Activated CD8-positive, alpha-beta memory T cell treated with anti-CD3 and anti-CD28 coated beads for 1 hour (primary cell): ENCODE measurements at regions not wholly inside any gene's neighbourhood (a gene's known extent, or its start where the extent isn't known, plus 50 kb on each side); places are given as distances from the start of the nearest gene placed in this dataset.

Experiments used
- DNase-seq, 2 donors: peaks; one replicate each; pipeline ENCODE4 v3.0.0-alpha.2; 2020; ENCODE audit warnings: low read depth in 1 of 2; ENCODE audit errors: extremely low read depth in 1 of 2

DNA sequence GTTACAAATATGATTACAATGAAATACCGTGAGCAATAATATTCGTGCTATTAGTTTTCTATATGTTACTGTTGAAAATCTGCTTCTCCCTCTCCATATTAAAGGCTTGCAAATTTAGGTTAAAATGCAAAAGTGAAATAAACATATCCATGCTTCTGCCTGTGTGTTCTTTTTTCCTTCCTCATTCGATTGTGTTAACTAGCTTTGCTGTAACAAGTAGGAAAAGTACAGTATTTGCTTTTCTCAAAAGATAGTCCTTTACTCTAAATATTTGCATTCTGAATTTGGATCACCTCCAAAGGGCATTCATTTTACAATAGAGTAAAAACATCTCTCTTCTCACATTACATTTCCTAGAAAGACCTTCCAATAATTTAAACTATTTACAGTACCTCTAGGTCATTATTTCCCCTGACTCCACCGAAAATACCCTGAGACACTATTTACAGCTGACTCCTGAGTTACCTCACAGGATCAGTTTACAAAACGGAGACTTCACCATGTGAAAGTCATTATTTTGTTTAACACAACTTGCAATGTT lies 835.0 kb upstream of the FANCL start:
- no peak for DNase-seq

DNA sequence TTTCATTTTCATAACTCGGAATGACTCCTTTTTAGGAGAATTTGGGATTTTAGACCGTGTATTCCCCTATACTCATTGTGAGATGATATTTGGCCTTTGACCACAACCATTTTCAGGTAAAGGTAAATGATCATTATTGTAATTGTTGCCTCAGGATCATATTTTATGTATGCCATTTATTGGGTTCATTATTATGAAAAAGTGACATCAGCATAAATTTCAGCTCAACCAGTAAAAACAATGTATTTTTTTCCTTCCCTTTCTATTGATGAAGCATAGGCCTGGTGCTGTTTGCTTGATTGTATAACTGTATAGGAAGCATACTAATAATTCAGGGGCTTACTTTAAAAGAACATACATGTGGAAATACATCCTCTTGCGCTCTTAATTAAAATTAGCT lies 832.9 kb upstream of the FANCL start:
- DNase-seq, result no peak

DNA sequence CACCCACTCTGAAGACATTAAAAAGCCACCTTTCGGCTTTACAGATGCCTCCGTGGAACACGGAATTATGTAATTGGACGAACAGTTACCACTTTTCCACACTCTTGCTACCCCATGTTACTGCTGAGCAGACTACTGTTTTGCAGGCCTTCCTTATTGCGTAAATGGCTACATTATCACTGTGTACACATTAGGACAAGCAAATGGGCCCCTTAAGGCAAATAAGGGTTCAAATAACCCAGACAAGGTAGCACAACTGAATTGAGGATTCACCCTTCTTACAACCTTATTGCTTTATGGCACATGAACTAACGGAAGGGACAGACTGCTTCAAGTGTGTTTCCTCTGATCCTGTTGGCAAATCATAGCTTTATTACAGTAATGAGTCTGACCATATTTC lies 832.2 kb upstream of the FANCL start:
- no peak for DNase-seq

DNA sequence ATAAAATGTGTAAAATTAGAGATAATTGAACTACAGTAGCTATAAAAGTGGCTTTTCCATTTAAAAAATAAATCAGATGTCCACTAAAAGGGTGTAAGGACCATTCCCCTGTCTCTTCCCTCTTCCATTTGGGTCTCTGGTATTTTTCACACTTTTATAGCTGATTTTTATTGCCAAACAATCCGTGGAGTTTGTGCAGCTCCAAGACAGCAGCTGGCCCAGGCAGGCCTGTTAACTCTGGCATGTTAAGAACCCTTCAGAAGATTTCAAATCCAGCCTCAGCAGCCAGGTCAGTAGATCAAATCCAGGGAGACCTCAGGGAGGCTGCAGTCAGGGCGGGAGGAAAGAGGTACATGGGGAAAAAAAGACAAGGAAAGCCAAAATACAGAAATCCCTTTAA lies 827.1 kb upstream of the FANCL start:
- DNase-seq, result no peak

DNA sequence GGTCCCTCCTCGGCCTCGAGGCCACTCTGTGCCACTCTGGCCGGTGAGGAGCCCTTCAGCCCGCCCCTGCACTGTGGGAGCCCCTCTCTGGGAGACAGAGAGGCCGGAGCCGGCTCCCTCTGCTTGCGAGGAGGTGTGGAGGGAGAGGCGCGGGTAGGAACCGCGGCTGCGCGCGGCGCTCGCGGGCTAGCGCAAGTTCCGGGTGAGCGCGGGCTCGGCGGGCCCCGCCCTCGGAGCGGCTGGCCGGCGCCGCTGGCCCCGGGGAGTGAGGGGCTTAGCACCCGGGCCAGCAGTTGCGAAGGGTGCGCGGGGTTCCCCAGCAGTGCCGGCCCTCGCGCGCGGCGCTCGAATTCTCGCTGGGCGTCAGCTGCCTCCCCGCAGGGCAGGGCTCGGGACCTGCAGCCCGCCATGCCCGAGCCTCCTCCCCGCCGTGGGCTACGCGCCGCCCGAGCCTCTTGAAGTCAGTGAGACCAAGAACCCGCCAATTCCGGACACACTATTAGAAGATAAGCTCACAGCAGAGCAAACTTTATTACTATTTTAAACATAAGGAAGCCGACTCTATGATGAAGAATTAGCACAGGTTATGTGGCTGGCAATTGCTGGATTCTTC lies 825.8 kb upstream of the FANCL start:
- DNase-seq, result no peak

DNA sequence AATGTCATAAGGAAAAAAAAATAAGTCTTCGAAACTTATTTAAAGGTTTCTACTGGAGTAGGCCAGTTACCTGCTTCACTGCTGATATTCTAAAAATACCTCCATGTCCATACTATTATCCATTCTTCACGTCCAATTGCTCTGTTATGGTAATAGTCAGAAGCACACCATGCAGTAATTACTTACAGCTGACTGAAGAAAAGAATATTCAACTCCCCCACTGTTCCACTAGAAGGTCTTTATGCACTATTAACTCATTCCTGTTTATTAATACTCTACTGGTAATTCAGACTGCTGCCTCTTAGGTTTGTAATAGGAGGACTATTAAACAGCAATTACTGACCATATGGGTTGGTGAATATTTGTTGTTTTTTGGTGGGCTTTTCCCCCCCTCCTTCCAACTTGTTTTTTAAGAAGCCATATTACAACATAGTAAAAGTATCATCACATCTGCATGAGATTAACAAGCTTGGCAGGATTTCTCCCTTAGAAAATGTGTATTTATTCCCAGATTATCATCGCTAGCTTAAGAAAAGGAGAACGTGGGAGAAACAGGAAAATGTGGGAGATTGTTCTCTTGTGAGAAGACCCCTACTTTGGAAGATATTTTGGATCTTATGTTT lies 806.4 kb upstream of the FANCL start:
- DNase-seq, result no peak

DNA sequence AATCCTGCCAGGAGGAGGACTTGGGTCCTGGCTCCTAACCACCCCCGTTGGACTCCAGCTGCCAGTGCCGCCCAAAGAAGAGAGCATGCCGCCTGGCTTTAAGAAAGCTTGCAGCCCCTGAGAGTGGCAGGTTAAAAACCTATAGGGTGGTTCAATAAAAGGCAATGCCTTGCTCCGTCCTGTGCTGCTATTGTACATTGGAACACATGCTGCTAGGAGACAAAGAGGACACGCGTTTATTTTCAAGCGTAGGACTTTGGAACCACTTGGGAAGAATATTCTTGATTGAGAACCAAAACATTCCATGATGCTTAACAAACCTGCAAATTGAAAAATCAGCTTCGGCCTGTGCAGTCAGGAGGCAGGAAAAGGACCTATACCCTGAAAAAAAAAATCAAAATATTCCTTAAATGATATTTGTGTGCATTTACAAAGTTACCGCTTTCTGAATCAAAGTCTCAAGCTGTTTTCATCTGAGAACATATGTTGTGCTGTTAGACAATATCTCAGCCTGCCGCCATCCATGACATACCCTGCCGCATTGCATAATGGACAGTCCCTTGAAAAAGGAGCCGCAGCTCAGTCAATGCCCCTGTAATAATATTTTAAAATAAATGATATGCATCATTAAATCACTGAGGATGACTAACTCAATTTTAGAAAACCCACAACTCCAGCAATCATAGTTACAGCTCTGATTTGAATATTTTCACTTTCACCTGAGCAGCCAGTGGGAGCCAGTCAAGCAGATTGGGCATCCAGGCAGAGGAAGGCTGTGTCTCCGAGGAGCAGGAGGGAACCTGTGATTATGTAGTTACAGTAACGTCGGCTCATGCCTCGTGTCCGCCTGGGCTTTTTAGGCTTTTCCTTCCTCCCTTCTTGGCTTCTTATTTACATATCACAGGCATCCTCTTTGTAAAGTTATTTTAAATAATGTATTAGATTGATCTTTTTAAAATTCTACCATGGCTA lies 805.6 kb upstream of the FANCL start:
- DNase-seq, result no peak

DNA sequence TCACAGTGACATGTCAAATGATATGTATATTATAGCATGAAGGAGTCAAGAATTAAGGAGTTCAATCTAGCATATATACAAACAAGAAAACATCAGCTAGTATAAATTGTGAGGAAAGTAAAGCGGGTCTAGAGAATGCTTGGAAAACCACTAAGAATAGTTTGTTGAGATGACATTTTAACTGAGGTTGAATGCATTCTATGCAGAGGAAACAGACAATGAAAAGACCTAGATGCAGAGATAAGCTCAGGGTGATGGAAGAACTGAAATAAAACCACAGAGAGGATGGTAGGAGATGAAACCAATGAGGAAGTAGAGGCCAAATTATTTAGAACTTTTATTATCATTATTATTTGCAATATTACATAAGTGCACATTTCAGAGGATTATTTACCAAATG lies 803.6 kb upstream of the FANCL start:
- DNase-seq, result no peak

DNA sequence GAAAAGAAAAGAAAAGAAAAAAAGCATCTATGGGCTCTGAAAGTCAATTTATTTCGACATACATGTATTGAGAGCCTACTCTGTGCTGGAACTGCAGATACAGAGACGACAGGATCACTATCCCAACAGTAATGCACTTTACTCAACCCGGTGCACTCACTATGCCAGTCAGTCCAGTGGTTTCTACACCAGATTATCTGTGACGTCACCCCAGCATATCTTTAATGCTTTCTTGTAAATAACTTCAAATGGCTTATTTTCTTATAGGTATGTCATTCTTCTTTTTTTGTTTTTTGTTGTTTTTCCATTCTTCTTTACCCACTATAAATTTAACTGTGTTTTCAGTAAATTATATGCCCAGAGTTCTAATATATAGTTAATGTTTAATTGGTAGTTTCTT lies 800.0 kb upstream of the FANCL start:
- DNase-seq, result no peak

DNA sequence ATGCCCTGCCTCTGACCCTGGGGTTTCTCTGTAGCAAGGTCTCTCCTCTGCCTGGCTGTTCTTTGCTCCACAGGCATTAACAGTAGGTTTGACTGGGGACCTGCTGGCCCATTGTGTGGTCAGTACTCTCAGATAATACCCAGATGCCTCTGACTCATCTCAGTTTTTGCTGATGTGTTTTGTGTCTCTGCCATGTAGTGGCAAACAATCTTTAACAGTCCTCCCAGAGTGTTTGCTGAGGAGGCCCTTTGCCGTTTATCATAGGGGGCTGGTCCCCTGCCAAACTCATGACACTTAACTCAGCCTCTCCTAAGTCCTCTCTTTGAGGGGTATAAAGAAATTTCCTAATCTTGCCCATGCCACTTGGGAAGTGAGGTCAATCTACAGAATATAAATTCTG lies 793.7 kb upstream of the FANCL start:
- DNase-seq, result no peak

DNA sequence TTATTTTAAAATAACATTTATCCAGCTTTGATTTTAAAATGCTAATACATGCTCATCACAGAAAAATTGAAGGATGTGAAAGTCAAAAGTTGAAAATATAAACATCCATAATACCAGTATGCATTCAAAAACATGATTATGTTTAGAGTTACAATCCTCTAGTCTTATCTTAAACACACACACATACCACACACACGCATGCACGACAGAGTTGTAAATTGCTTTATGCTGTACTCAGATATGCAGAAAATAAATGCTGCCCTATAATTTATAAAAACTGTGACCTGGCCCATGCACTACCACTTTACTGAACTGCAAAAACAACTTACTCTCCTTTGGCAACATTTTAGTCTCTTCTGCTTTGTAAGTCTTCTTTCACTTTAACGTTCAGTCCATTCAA lies 793.0 kb upstream of the FANCL start:
- no peak for DNase-seq

DNA sequence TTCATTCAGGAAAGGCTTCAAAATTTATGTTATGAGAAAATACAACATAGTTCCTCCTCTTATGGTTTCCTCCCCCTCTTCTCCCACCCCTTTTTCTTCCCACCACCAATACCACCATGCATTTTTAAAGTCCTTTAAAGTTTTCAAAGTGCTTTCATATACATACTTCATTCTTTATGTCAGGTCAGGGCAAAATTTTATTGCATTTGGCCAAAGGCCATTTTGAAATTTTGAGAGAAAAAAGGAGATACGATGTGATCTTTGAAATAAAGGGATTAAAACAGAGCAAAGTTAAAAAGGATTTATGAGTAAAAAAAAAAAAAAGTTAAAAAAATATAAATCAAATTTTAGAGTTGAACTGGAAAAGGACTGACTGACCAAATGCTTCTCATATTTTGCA lies 792.5 kb upstream of the FANCL start:
- no peak for DNase-seq

DNA sequence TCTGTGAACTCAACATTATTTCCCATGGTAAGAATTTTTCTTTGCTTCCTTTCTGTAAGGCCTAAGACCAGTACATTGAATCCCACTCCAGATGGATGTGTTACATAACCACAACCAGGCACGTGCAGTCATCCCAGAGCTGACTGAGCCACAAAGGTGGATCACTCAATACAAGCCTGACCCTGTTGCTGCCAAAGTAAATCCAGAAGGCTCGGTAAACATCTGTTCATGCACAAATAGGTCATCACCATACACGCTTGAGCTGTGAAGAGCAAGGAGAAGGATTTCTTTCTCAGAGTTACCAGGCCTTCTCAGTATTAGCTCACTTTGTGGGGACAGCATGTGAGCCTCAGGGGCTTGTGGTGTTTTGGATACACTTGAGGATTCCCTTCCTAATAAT lies 791.4 kb upstream of the FANCL start:
- DNase-seq, result no peak

DNA sequence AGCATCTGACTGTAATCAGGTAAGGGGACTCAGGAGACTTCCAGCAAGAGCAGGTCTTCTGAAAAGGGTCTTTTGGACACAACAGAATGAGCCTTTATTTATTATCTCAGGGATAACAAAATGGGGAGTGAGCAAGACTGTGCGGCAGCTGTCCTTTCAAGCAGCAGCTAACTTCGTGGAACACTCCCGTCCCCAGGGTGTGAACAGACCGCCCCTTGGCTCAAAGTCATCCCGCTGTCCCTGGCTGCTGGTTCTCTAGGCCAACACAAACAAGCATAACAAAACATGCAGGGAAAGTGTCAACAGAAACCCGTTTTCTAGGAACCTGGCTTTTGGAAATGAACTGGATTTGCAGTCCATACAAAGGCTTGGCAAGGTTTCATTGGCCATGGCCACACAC lies 787.9 kb upstream of the FANCL start:
- no peak for DNase-seq

DNA sequence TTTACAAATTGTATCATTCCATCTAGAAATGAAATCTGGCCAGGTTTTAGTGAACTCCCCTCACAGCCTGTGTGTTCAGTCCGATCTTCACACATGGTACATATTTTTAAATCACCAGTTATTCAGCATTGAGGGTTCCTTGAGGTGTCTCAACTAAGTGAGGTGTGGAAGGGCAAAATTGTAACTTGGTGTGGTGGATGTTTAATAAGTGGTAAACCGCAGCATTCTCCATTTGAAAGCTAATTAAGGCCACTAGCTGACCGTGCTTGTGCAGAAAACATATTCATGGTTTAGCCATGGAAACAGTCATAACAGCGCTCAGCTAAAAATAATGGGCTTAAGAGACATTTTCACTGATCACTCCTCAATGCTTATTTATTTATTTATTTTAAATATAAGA lies 786.2 kb upstream of the FANCL start:
- no peak for DNase-seq

DNA sequence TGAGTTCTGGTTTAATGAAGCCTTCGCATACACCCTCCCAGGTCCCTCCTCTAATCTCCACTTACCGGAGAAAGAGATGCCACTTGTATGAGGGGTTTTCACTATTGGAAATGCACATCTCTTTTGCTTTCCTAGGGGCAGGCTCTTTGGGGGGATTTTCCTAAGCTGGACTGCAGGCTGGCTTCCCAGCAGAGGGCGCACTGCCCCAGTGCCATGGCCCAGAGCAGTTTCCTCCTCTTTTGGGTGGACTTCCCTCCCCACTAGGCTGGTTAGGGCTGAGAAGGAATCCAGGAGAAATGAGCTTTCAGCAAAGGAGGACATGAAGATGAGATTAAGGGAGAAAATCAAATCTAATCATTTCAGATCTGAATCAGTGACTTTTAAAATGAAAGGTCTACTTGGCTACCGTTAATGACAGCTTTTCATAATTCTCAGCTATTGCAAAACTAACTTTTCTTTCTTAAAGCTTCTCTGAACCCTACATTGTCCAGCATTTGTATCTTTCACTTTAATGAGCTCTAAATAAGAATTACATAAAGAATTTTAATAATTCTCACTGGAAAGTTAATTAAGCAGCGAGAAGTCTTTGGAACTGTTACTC lies 784.1 kb upstream of the FANCL start:
- DNase-seq, result no peak

DNA sequence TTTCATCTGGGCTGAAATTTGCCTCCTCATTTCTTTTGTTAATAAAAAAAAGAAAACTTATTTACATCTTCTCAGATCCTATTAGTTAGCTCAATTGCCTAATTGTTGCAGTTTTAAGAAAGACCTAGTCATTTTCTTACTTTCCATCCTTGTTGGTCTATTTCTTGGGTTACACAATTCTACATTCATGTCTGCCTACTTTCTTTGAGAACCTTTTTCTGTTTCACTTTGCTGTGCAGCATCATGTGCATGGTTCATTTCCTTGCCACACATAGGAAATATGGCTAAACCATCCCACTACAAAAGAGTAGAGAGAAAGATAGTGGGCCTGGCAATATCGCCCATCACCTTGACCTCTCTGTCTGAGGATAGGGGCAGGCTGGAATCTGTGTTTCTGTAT lies 780.7 kb upstream of the FANCL start:
- no peak for DNase-seq

DNA sequence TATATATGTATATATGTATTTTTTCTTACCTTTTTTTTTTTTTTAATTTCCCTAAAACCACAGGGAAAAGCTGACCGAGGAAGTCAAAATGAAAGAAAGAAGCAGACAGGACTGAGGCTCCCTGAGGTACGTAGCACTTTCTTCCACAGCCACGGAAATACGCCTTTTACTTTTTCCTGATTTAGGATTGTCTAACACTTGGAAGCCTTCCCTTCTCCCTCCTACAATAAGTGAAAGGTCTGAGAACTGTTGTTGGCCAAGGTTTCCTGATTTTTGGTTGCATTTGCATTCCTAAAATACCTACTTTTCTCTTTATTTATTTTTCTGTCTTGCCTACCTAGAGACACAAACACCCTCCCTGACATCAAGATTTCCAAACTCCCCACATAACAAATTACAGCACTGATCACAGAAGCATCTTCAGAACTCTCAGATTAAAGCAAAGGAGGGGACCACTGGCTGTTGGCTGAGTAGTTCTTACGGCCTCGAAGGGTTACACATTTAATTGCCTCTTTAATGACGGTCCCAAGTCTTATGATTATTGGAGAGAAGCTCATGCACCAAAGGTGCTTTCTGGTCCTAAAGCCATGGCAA lies 778.5 kb upstream of the FANCL start:
- no peak for DNase-seq

DNA sequence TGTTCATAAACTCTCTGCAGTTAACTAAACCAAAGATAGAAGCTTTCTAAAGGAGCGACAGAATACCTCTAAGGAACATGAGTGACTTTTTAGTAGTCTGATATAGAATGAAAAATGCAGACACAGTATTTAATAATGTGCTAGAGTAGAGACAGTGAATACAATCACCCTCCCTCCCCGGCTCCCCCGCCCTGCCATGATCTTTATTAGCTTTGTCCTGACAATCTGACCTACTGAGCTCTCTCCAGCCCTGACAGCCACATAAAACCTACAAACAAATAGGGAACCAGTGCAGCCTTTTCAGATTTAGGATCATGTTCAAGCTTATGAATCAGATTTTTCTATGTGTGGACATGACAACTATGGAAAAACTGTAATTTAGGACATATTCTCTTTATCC lies 777.6 kb upstream of the FANCL start:
- DNase-seq, result no peak

DNA sequence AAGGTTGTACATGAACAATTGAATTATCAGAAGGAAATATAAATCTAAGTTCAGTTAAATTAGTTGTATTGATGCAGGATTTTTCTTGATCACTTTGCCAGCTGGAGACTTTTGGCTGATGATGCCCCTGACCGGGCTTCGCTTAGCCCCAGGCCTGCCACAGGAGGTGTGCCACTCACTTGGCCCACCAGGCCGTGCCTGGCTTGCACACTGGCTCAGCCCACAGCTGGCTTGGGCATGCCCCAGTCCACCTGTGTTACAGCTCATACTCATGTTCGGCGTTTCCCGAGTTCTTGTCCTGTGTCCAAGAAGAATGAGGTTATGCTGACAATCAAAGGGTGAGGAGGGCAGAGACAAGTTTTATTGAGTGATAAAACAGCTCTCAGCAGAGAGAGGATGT lies 773.9 kb upstream of the FANCL start:
- DNase-seq, result no peak

DNA sequence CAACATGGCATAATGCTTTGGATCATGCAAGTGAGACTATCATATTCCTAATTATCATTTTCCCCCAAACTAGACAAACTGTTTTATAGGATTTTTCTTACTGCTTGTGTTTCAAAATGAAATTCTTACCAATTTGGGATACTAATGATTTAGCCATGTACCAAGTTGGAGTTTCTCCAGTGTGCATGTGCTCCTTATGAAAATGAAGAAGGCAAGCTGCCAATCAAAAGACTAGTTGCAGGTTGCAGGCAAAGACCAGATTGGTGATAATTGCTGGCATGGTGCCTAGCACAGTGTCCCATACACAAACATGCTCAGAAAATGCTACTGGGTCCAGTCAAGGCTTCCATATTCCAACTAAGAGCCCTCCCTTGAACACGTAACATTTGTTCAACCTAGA lies 771.8 kb upstream of the FANCL start:
- DNase-seq, result no peak
